ENCODE measurements at regions not wholly inside any gene's neighbourhood (a gene's known extent, or its start where the extent isn't known, plus 50 kb on each side); places are given as distances from the start of the nearest gene placed in this dataset.
A peak's percentile ranks its signal among the peaks of the same experiment; 100 is the strongest.

DNA sequence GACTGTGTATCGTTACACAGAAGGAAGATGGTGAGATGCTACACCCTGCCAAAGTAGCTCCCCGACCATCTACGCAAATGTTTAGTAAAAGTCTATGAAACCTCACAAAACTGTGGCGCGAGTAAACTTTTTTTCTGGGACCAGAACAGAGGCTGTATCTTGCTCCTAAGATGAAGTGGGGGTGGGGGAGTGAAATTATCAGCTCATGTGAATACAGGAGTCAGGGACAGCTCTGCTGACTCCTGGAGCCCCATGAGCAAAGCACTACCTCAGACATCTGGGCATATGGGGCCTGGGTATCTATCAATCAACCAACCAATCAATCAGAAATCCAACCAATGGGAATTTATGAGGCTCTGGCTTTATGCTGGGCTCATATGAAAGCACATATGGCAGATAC, 138.6 kb upstream of the RANBP3L start:
- TF ChIP-seq NR1H2 (CRISPR knock-in tag; IDR thresholded peaks at IDR 0.05) (no peak), NR3C1 (CRISPR knock-in tag; conservative IDR thresholded peaks at IDR 0.05; ENCODE audit: low read depth) (no peak), ZNF263 (CRISPR knock-in tag; IDR thresholded peaks at IDR 0.05; ENCODE audit: low read depth) (no peak), PRRX2 (CRISPR knock-in tag; IDR thresholded peaks at IDR 0.05) (no peak), ETV6 (CRISPR knock-in tag; IDR thresholded peaks at IDR 0.05) (no peak), GABPB1 (CRISPR knock-in tag; IDR thresholded peaks at IDR 0.05) (no peak), GRHL2 (CRISPR knock-in tag; IDR thresholded peaks at IDR 0.05; ENCODE audit: insufficient replicate concordance, severe bottlenecking) (no peak), FOXK1 (CRISPR knock-in tag; IDR thresholded peaks at IDR 0.05) (no peak)
- TF ChIP-seq, protein P1, sequence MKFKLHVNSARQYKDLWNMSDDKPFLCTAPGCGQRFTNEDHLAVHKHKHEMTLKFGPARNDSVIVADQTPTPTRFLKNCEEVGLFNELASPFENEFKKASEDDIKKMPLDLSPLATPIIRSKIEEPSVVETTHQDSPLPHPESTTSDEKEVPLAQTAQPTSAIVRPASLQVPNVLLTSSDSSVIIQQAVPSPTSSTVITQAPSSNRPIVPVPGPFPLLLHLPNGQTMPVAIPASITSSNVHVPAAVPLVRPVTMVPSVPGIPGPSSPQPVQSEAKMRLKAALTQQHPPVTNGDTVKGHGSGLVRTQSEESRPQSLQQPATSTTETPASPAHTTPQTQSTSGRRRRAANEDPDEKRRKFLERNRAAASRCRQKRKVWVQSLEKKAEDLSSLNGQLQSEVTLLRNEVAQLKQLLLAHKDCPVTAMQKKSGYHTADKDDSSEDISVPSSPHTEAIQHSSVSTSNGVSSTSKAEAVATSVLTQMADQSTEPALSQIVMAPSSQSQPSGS (CRISPR knock-in tag; IDR thresholded peaks at IDR 0.05; ENCODE audit: borderline replicate concordance, low read depth), result no peak
- TF ChIP-seq, protein P2, sequence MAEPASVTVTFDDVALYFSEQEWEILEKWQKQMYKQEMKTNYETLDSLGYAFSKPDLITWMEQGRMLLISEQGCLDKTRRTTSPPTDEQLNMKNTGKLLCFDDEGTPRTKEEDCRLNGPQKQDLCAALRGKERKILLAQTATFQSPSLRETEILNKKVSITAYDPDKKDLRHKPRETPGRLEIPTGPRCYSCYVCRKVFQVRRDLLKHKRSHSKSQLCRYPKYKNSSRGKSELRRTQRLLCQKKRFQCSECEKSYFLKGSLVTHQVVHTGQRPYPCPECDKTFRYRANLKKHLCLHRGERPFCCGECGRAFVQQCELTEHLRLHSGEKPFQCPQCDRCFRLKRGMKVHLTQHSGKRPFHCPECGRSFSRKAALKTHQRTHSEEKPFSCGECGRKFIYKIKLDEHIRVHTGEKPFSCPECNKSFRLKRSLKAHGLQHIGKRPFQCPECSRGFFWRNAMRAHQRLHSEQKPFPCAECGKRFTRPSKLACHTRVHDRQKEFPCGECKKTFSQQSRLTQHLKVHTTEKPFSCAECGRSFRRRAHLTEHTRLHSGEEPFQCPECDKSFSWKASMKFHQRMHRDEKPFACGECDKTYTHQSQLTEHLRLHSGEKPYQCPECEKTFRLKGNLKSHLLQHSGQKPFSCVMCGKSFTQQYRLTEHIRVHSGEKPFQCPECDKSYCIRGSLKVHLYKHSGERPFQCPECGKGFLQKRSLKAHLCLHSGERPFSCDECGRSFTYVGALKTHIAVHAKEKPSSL (CRISPR knock-in tag; conservative IDR thresholded peaks at IDR 0.05), result no peak
- TF ChIP-seq, protein P3, sequence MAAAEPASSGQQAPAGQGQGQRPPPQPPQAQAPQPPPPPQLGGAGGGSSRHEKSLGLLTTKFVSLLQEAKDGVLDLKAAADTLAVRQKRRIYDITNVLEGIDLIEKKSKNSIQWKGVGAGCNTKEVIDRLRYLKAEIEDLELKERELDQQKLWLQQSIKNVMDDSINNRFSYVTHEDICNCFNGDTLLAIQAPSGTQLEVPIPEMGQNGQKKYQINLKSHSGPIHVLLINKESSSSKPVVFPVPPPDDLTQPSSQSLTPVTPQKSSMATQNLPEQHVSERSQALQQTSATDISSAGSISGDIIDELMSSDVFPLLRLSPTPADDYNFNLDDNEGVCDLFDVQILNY (CRISPR knock-in tag; IDR thresholded peaks at IDR 0.05), result no peak
- TF ChIP-seq, protein P4, sequence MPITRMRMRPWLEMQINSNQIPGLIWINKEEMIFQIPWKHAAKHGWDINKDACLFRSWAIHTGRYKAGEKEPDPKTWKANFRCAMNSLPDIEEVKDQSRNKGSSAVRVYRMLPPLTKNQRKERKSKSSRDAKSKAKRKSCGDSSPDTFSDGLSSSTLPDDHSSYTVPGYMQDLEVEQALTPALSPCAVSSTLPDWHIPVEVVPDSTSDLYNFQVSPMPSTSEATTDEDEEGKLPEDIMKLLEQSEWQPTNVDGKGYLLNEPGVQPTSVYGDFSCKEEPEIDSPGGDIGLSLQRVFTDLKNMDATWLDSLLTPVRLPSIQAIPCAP (CRISPR knock-in tag; IDR thresholded peaks at IDR 0.05), result no peak
- TF ChIP-seq, protein P5, sequence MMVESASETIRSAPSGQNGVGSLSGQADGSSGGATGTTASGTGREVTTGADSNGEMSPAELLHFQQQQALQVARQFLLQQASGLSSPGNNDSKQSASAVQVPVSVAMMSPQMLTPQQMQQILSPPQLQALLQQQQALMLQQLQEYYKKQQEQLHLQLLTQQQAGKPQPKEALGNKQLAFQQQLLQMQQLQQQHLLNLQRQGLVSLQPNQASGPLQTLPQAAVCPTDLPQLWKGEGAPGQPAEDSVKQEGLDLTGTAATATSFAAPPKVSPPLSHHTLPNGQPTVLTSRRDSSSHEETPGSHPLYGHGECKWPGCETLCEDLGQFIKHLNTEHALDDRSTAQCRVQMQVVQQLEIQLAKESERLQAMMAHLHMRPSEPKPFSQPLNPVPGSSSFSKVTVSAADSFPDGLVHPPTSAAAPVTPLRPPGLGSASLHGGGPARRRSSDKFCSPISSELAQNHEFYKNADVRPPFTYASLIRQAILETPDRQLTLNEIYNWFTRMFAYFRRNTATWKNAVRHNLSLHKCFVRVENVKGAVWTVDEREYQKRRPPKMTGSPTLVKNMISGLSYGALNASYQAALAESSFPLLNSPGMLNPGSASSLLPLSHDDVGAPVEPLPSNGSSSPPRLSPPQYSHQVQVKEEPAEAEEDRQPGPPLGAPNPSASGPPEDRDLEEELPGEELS (CRISPR knock-in tag; IDR thresholded peaks at IDR 0.05), result no peak
- TF ChIP-seq, protein P6, sequence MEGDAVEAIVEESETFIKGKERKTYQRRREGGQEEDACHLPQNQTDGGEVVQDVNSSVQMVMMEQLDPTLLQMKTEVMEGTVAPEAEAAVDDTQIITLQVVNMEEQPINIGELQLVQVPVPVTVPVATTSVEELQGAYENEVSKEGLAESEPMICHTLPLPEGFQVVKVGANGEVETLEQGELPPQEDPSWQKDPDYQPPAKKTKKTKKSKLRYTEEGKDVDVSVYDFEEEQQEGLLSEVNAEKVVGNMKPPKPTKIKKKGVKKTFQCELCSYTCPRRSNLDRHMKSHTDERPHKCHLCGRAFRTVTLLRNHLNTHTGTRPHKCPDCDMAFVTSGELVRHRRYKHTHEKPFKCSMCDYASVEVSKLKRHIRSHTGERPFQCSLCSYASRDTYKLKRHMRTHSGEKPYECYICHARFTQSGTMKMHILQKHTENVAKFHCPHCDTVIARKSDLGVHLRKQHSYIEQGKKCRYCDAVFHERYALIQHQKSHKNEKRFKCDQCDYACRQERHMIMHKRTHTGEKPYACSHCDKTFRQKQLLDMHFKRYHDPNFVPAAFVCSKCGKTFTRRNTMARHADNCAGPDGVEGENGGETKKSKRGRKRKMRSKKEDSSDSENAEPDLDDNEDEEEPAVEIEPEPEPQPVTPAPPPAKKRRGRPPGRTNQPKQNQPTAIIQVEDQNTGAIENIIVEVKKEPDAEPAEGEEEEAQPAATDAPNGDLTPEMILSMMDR (IDR thresholded peaks at IDR 0.05), result no peak
- Mint-ChIP-seq H3K4me1 (peaks cover 51% of the 10 kb centered on the region), H3K27me3 (ENCODE audit: low read depth) (peaks cover 6% of the 10 kb centered on the region), H3K4me3 (no peak overlapping the region), H3K36me3 (0 out of 2 replicates have a peak, but pooled peaks cover 2% of the 10 kb centered on the region), H3K9me3 (peaks cover 11% of the 10 kb centered on the region), H3K27ac (no peak overlapping the region)
- ATAC-seq (no peak), DNase-seq (ENCODE audit: low spot score) (no peak)
- ChIA-PET POLR2A (no interaction called here), CTCF (interaction anchor here (3.2 kb wide), 1 partner anchor 256 kb away, joined by 9 read pairs; no protein-coding TSS in a partner anchor)

DNA sequence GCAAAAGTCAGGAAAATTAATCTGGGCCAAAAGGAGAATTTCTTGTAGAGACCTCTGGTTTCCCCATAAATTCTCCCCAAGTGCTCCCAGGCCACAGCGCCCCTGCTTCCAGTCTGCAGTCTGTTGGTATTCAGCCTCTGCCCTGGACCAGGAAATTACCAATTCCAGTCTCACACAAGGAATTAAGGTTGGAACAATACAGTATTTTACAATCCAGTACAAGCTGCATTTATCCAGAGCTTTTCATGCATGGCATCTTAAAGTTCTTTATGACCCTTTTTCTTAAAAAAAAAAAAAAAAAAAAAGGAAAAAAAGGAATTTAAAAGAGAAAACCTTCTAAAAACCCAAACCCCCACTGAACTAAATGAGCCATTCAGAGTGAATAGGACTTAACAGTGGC, 139.6 kb upstream of the RANBP3L start:
- POLR2A ChIA-PET, result interaction anchor here (0.5 to 0.7 kb wide), 2 partner anchors 67 to 231 kb away, joined by 4 to 6 read pairs; no protein-coding TSS in a partner anchor
- Mint-ChIP-seq H3K27ac (no peak overlapping the region), H3K4me1 (peaks cover 51% of the 10 kb centered on the region), H3K9me3 (peaks cover 11% of the 10 kb centered on the region), H3K27me3 (ENCODE audit: low read depth) (peaks cover under 1% of the 10 kb centered on the region; the same call in 1 of the 2 replicates), H3K4me3 (no peak overlapping the region), H3K36me3 (0 out of 2 replicates have a peak, but pooled peaks cover 2% of the 10 kb centered on the region)
- ATAC-seq (peak; percentile 22; the same call in 1 of the 2 replicates), DNase-seq (ENCODE audit: low spot score) (no peak)
- CTCF ChIA-PET, result interaction anchor here (0.7 to 3.2 kb wide), 3 partner anchors 17 to 255 kb away, joined by 3 to 13 read pairs (median 9); no protein-coding TSS in a partner anchor
- TF ChIP-seq, protein P7, sequence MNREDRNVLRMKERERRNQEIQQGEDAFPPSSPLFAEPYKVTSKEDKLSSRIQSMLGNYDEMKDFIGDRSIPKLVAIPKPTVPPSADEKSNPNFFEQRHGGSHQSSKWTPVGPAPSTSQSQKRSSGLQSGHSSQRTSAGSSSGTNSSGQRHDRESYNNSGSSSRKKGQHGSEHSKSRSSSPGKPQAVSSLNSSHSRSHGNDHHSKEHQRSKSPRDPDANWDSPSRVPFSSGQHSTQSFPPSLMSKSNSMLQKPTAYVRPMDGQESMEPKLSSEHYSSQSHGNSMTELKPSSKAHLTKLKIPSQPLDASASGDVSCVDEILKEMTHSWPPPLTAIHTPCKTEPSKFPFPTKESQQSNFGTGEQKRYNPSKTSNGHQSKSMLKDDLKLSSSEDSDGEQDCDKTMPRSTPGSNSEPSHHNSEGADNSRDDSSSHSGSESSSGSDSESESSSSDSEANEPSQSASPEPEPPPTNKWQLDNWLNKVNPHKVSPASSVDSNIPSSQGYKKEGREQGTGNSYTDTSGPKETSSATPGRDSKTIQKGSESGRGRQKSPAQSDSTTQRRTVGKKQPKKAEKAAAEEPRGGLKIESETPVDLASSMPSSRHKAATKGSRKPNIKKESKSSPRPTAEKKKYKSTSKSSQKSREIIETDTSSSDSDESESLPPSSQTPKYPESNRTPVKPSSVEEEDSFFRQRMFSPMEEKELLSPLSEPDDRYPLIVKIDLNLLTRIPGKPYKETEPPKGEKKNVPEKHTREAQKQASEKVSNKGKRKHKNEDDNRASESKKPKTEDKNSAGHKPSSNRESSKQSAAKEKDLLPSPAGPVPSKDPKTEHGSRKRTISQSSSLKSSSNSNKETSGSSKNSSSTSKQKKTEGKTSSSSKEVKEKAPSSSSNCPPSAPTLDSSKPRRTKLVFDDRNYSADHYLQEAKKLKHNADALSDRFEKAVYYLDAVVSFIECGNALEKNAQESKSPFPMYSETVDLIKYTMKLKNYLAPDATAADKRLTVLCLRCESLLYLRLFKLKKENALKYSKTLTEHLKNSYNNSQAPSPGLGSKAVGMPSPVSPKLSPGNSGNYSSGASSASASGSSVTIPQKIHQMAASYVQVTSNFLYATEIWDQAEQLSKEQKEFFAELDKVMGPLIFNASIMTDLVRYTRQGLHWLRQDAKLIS (CRISPR knock-in tag; IDR thresholded peaks at IDR 0.05; ENCODE audit: borderline replicate concordance), result no peak
- TF ChIP-seq ZNF317 (CRISPR knock-in tag; IDR thresholded peaks at IDR 0.05; ENCODE audit: borderline replicate concordance, low read depth) (peak; percentile 80), NR3C1 (CRISPR knock-in tag; conservative IDR thresholded peaks at IDR 0.05; ENCODE audit: low read depth) (no peak), CREB1 (CRISPR knock-in tag; IDR thresholded peaks at IDR 0.05) (no peak)
- TF ChIP-seq, protein P8, sequence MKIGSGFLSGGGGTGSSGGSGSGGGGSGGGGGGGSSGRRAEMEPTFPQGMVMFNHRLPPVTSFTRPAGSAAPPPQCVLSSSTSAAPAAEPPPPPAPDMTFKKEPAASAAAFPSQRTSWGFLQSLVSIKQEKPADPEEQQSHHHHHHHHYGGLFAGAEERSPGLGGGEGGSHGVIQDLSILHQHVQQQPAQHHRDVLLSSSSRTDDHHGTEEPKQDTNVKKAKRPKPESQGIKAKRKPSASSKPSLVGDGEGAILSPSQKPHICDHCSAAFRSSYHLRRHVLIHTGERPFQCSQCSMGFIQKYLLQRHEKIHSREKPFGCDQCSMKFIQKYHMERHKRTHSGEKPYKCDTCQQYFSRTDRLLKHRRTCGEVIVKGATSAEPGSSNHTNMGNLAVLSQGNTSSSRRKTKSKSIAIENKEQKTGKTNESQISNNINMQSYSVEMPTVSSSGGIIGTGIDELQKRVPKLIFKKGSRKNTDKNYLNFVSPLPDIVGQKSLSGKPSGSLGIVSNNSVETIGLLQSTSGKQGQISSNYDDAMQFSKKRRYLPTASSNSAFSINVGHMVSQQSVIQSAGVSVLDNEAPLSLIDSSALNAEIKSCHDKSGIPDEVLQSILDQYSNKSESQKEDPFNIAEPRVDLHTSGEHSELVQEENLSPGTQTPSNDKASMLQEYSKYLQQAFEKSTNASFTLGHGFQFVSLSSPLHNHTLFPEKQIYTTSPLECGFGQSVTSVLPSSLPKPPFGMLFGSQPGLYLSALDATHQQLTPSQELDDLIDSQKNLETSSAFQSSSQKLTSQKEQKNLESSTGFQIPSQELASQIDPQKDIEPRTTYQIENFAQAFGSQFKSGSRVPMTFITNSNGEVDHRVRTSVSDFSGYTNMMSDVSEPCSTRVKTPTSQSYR (CRISPR knock-in tag; IDR thresholded peaks at IDR 0.05), result no peak
